ENCODE measurements at regions not wholly inside any gene's neighbourhood (a gene's known extent, or its start where the extent isn't known, plus 50 kb on each side); places are given as distances from the start of the nearest gene placed in this dataset.

GRCh38 chr13:40220299-40220935 lies 446.0 kb downstream of the FOXO1 start:
- TF ChIP-seq GATA2 (IDR thresholded peaks at IDR 0.05; ENCODE audit: low read depth, low read length) (no peak), GATA3 (IDR thresholded peaks at IDR 0.05; ENCODE audit: low read depth, low read length) (no peak)

Measured in SH-SY5Y (cell line).